ENCODE measurements at regions not wholly inside any gene's neighbourhood (a gene's known extent, or its start where the extent isn't known, plus 50 kb on each side); places are given as distances from the start of the nearest gene placed in this dataset.

DNA sequence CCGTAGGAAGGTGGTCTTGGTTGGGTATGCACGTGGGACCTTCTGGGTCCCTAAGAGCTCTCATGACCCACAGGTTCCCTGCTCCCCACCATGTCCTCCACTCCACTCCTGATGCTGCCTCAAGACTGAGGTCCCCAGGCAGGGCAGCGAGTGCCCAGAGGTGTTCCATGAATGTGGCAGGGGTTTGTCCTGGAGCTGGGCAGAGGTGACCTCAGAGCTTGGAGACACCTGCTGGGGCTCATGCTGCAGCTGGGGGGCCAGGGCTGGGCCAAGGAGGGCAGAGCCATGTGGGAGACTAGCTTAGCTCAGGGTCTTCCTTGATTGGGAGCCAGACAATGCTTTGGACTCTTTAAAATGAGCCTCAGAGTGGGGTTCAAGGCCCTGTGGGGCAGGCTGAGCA, 74.0 kb upstream of the PITX1 start:
- TF ChIP-seq, protein P1, sequence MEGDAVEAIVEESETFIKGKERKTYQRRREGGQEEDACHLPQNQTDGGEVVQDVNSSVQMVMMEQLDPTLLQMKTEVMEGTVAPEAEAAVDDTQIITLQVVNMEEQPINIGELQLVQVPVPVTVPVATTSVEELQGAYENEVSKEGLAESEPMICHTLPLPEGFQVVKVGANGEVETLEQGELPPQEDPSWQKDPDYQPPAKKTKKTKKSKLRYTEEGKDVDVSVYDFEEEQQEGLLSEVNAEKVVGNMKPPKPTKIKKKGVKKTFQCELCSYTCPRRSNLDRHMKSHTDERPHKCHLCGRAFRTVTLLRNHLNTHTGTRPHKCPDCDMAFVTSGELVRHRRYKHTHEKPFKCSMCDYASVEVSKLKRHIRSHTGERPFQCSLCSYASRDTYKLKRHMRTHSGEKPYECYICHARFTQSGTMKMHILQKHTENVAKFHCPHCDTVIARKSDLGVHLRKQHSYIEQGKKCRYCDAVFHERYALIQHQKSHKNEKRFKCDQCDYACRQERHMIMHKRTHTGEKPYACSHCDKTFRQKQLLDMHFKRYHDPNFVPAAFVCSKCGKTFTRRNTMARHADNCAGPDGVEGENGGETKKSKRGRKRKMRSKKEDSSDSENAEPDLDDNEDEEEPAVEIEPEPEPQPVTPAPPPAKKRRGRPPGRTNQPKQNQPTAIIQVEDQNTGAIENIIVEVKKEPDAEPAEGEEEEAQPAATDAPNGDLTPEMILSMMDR (IDR thresholded peaks at IDR 0.05; ENCODE audit: borderline replicate concordance) = no peak
- no peak for DNase-seq

DNA sequence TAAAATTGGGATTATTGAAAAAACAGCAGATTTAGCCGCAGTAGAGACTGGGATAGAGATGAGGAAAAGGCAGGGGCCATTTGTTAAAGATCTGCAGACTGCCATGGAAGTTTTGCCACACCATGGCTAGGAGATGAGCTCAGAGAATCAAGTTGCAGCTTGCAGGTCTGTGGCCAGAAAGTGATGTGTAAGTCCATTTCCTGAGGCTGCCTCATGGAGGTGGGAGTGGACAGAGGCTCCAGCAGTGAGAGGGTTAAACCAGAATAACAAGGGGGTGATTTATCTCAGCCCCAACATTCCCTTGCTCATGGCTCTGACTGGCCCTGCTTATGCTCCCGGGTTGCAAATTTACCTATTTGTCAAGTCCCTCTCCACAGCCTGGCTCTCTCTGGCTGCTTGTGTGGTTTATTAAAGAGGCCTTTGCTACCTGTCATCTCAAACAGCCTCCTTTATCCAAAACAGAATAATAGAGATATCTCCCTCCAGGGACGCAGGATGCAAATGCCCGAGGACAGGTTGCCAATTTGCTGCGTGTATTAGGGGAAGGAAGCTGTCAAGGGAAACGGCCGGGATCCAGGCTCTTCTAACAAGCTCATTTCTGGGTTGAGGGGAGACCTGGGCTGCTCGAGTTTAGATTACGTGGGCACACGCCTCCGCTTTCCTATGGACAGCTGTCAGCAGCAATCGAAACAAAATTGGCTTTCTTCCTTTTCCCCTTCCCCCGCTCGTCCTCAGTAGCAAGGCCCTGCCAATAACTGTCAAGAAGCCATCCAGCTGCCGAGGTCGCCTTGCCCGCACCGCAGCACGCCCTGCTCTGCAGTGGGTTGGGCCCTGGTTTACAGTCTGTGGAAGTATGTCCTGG, 72.8 kb upstream of the PITX1 start:
- no peak overlapping the region for H3K4me3 ChIP-seq
- DNase-seq = no peak
- peaks cover 74% of the 10 kb centered on the region for H3K27me3 ChIP-seq (ENCODE audit: low read depth)
- no peaks in the 10 kb centered on the region for H3K36me3 ChIP-seq
- no peaks in the 10 kb centered on the region for H3K4me1 ChIP-seq
- H3K9me3 ChIP-seq (replicated peaks) = peaks cover 3% of the 10 kb centered on the region
- no peak overlapping the region for H3K27ac ChIP-seq (replicated peaks)
- TF ChIP-seq, protein P1 (IDR thresholded peaks at IDR 0.05; ENCODE audit: borderline replicate concordance) = no peak
- intact Hi-C loops (cut with micrococcal nuclease) = no loop called here

More for the DNA sequence above, 74.0 kb upstream of the PITX1 start:
- Histone ChIP-seq H3K4me3 (no peak overlapping the region), H3K27ac (replicated peaks) (no peak overlapping the region), H3K4me1 (no peaks in the 10 kb centered on the region), H3K36me3 (no peaks in the 10 kb centered on the region), H3K9me3 (replicated peaks) (peaks cover 3% of the 10 kb centered on the region), H3K27me3 (ENCODE audit: low read depth) (peaks cover 71% of the 10 kb centered on the region)
- intact Hi-C loops (cut with micrococcal nuclease) = no loop called here

DNA sequence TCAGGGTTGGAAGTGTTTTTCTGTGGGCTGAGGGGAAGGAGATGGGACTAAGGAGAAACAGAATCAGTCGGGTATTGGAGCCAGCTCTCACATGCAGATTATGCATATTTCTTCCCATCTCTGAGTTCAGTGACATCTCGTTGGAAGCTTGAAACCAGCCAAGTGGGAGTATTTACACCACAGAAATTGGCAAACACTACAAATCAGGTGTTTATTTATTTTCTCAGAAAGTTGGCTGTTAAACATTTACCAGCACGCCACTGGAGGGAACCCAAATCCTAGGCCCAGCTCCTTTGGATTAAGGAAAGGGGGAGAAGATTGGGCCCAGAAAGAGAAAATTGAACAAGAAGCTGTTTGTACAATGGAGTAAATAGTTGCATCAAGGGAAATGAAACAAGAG, 72.1 kb upstream of the PITX1 start:
- intact Hi-C loops (cut with micrococcal nuclease) = no loop called here
- Histone ChIP-seq H3K4me3 (no peak overlapping the region), H3K27ac (replicated peaks) (no peak overlapping the region), H3K9me3 (replicated peaks) (peaks cover 3% of the 10 kb centered on the region), H3K27me3 (ENCODE audit: low read depth) (peaks cover 72% of the 10 kb centered on the region), H3K36me3 (no peaks in the 10 kb centered on the region), H3K4me1 (no peaks in the 10 kb centered on the region)
- DNase-seq = no peak
- TF ChIP-seq, protein P1 (IDR thresholded peaks at IDR 0.05; ENCODE audit: borderline replicate concordance) = no peak

DNA sequence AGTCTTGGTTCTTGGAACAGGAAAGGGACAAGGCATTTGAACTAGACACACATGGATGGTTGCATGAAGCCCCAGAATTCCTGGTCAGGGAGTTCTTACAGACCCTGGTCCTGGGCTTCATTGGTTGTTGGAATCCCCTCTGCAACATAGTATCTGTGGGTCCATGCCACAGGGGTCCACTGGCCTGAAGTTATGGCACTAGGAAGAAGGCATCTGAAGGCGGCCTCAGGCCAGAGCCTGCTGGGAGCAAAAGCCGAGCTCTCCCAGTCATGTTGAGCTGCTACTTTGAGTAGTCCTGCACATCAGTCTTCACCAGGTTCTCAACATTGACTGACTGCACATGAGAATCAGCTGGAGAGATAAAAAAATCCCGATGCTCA, 71.1 kb upstream of the PITX1 start:
- Histone ChIP-seq H3K4me3 (no peak overlapping the region), H3K27ac (replicated peaks) (no peak overlapping the region), H3K27me3 (ENCODE audit: low read depth) (peaks cover 76% of the 10 kb centered on the region), H3K36me3 (no peaks in the 10 kb centered on the region), H3K9me3 (replicated peaks) (peaks cover 3% of the 10 kb centered on the region), H3K4me1 (no peaks in the 10 kb centered on the region)
- no peak for DNase-seq
- intact Hi-C loops (cut with micrococcal nuclease) = no loop called here
- TF ChIP-seq, protein P1 (IDR thresholded peaks at IDR 0.05; ENCODE audit: borderline replicate concordance) = no peak

DNA sequence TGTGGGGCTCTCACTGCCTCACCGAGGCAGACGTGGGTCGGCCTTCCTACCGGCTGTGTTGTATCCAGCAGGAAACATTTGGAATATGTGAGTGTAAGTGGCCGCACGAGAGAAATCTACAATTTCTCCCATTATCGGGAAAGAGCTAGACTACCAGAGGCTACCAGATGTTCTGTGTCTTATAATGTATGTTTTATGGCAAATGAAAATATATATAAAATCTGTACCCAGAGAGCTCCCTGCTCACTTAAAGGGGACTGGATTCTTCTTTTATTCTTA, 69.5 kb upstream of the PITX1 start:
- Histone ChIP-seq H3K9me3 (replicated peaks) (peaks cover 3% of the 10 kb centered on the region), H3K27me3 (ENCODE audit: low read depth) (peaks cover 74% of the 10 kb centered on the region), H3K4me1 (no peaks in the 10 kb centered on the region), H3K36me3 (no peaks in the 10 kb centered on the region), H3K27ac (replicated peaks) (no peak overlapping the region), H3K4me3 (no peak overlapping the region)
- DNase-seq = no peak
- TF ChIP-seq, protein P1 (IDR thresholded peaks at IDR 0.05; ENCODE audit: borderline replicate concordance) = no peak
- intact Hi-C loops (cut with micrococcal nuclease) = no loop called here

All from left ventricle myocardium inferior (tissue), 1 donor.